ENCODE measurements at regions not wholly inside any gene's neighbourhood (a gene's known extent, or its start where the extent isn't known, plus 50 kb on each side); places are given as distances from the start of the nearest gene placed in this dataset.

GRCh38 chr3:18964640-18965039 is 183.7 kb upstream of the KCNH8 start:
- TF ChIP-seq POLR2AphosphoS5 (IDR thresholded peaks at IDR 0.05) (no peak), CTCF (IDR thresholded peaks at IDR 0.05) (no peak), POLR2A (IDR thresholded peaks at IDR 0.05) (no peak)

Data from sigmoid colon (tissue), 4 donors.